ENCODE measurements at regions not wholly inside any gene's neighbourhood (a gene's known extent, or its start where the extent isn't known, plus 50 kb on each side); places are given as distances from the start of the nearest gene placed in this dataset.
"Not testable (repeated sequence)": the region's sequence is repeated elsewhere in the genome, so short reads cannot be mapped to it uniquely, and the experiment has no call there.

- H3K4me3 ChIP-seq (ENCODE audit: low read length), result no peak overlapping the region
- H3K9ac ChIP-seq (ENCODE audit: low read depth, low read length), result no peak overlapping the region
- H3K4me1 ChIP-seq (ENCODE audit: control insufficient read depth, insufficient read depth, low read length), result no peaks in the 10 kb centered on the region
- no peak overlapping the region for H3K4me2 ChIP-seq (ENCODE audit: low read length)
- H3K36me3 ChIP-seq (ENCODE audit: insufficient read depth, low read length), result no peaks in the 10 kb centered on the region
- no peaks in the 10 kb centered on the region for H3K27me3 ChIP-seq (ENCODE audit: control insufficient read depth, insufficient read depth, low read length)
- H3K9me3 ChIP-seq (replicated peaks; ENCODE audit: low read length), result no peaks in the 10 kb centered on the region
Measured at GRCh38 chr5:118070041-118070440, 918.3 kb downstream of the DTWD2 start.

- no peak overlapping the region for H3K4me2 ChIP-seq (ENCODE audit: low read length)
- no peak overlapping the region for H3K9ac ChIP-seq (ENCODE audit: low read depth, low read length)
- no peaks in the 10 kb centered on the region for H3K9me3 ChIP-seq (replicated peaks; ENCODE audit: low read length)
- no peak overlapping the region for H3K4me3 ChIP-seq (ENCODE audit: low read length)
- no peaks in the 10 kb centered on the region for H3K27me3 ChIP-seq (ENCODE audit: control insufficient read depth, insufficient read depth, low read length)
- H3K36me3 ChIP-seq (ENCODE audit: insufficient read depth, low read length), result no peaks in the 10 kb centered on the region
- H3K4me1 ChIP-seq (ENCODE audit: control insufficient read depth, insufficient read depth, low read length), result no peaks in the 10 kb centered on the region
Measured at GRCh38 chr5:118069452-118069851, 918.9 kb downstream of the DTWD2 start.

GRCh38 chr5:118068886-118069285 lies 919.5 kb downstream of the DTWD2 start:
- H3K27me3 ChIP-seq (ENCODE audit: control insufficient read depth, insufficient read depth, low read length), result no peaks in the 10 kb centered on the region
- no peaks in the 10 kb centered on the region for H3K9me3 ChIP-seq (replicated peaks; ENCODE audit: low read length)
- no peak overlapping the region for H3K4me2 ChIP-seq (ENCODE audit: low read length)
- no peaks in the 10 kb centered on the region for H3K36me3 ChIP-seq (ENCODE audit: insufficient read depth, low read length)
- H3K4me3 ChIP-seq (ENCODE audit: low read length), result no peak overlapping the region
- H3K4me1 ChIP-seq (ENCODE audit: control insufficient read depth, insufficient read depth, low read length), result no peaks in the 10 kb centered on the region
- H3K9ac ChIP-seq (ENCODE audit: low read depth, low read length), result no peak overlapping the region

GRCh38 chr5:118063836-118064235 lies 924.5 kb downstream of the DTWD2 start:
- H3K36me3 ChIP-seq (ENCODE audit: insufficient read depth, low read length); H3K4me2 ChIP-seq (ENCODE audit: low read length); H3K4me3 ChIP-seq (ENCODE audit: low read length); H3K9ac ChIP-seq (ENCODE audit: low read depth, low read length); H3K4me1 ChIP-seq (ENCODE audit: control insufficient read depth, insufficient read depth, low read length); H3K9me3 ChIP-seq (replicated peaks; ENCODE audit: low read length); H3K27me3 ChIP-seq (ENCODE audit: control insufficient read depth, insufficient read depth, low read length): not testable (repeated sequence)

GRCh38 chr5:118060833-118061232 lies 927.5 kb downstream of the DTWD2 start:
- no peaks in the 10 kb centered on the region for H3K36me3 ChIP-seq (ENCODE audit: insufficient read depth, low read length)
- no peaks in the 10 kb centered on the region for H3K27me3 ChIP-seq (ENCODE audit: control insufficient read depth, insufficient read depth, low read length)
- H3K4me3 ChIP-seq (ENCODE audit: low read length), result no peak overlapping the region

GRCh38 chr5:118052503-118052902 lies 935.8 kb downstream of the DTWD2 start:
- Histone ChIP-seq H3K9me3 (replicated peaks; ENCODE audit: low read length) (no peaks in the 10 kb centered on the region), H3K4me1 (ENCODE audit: control insufficient read depth, insufficient read depth, low read length) (no peaks in the 10 kb centered on the region), H3K4me3 (ENCODE audit: low read length) (no peak overlapping the region), H3K27me3 (ENCODE audit: control insufficient read depth, insufficient read depth, low read length) (no peaks in the 10 kb centered on the region), H3K36me3 (ENCODE audit: insufficient read depth, low read length) (no peaks in the 10 kb centered on the region), H3K9ac (ENCODE audit: low read depth, low read length) (no peak overlapping the region), H3K4me2 (ENCODE audit: low read length) (no peak overlapping the region)

More at GRCh38 chr5:118060833-118061232, 927.5 kb downstream of the DTWD2 start:
- Histone ChIP-seq H3K4me1 (ENCODE audit: control insufficient read depth, insufficient read depth, low read length) (no peaks in the 10 kb centered on the region), H3K9ac (ENCODE audit: low read depth, low read length) (no peak overlapping the region), H3K9me3 (replicated peaks; ENCODE audit: low read length) (no peaks in the 10 kb centered on the region), H3K4me2 (ENCODE audit: low read length) (no peak overlapping the region)

GRCh38 chr5:118044169-118044568 lies 944.2 kb downstream of the DTWD2 start:
- Histone ChIP-seq H3K27me3 (ENCODE audit: control insufficient read depth, insufficient read depth, low read length) (no peaks in the 10 kb centered on the region), H3K9ac (ENCODE audit: low read depth, low read length) (no peak overlapping the region), H3K4me2 (ENCODE audit: low read length) (no peak overlapping the region), H3K4me1 (ENCODE audit: control insufficient read depth, insufficient read depth, low read length) (no peaks in the 10 kb centered on the region), H3K4me3 (ENCODE audit: low read length) (no peak overlapping the region), H3K36me3 (ENCODE audit: insufficient read depth, low read length) (no peaks in the 10 kb centered on the region), H3K9me3 (replicated peaks; ENCODE audit: low read length) (no peaks in the 10 kb centered on the region)

- Histone ChIP-seq H3K9me3 (replicated peaks; ENCODE audit: low read length) (no peaks in the 10 kb centered on the region), H3K4me2 (ENCODE audit: low read length) (no peak overlapping the region), H3K4me3 (ENCODE audit: low read length) (no peak overlapping the region), H3K4me1 (ENCODE audit: control insufficient read depth, insufficient read depth, low read length) (no peaks in the 10 kb centered on the region), H3K27me3 (ENCODE audit: control insufficient read depth, insufficient read depth, low read length) (no peaks in the 10 kb centered on the region), H3K9ac (ENCODE audit: low read depth, low read length) (no peak overlapping the region), H3K36me3 (ENCODE audit: insufficient read depth, low read length) (no peaks in the 10 kb centered on the region)
Measured at GRCh38 chr5:118043531-118043930, 944.8 kb downstream of the DTWD2 start.

GRCh38 chr5:118042076-118042475 lies 946.3 kb downstream of the DTWD2 start:
- no peak overlapping the region for H3K4me3 ChIP-seq (ENCODE audit: low read length)
- no peak overlapping the region for H3K9ac ChIP-seq (ENCODE audit: low read depth, low read length)
- H3K36me3 ChIP-seq (ENCODE audit: insufficient read depth, low read length), result no peaks in the 10 kb centered on the region
- no peaks in the 10 kb centered on the region for H3K27me3 ChIP-seq (ENCODE audit: control insufficient read depth, insufficient read depth, low read length)
- H3K4me1 ChIP-seq (ENCODE audit: control insufficient read depth, insufficient read depth, low read length), result no peaks in the 10 kb centered on the region
- no peaks in the 10 kb centered on the region for H3K9me3 ChIP-seq (replicated peaks; ENCODE audit: low read length)
- H3K4me2 ChIP-seq (ENCODE audit: low read length), result no peak overlapping the region

GRCh38 chr5:118040496-118040895 lies 947.9 kb downstream of the DTWD2 start:
- Histone ChIP-seq H3K4me3 (ENCODE audit: low read length) (no peak overlapping the region), H3K9ac (ENCODE audit: low read depth, low read length) (no peak overlapping the region), H3K9me3 (replicated peaks; ENCODE audit: low read length) (no peaks in the 10 kb centered on the region), H3K36me3 (ENCODE audit: insufficient read depth, low read length) (no peaks in the 10 kb centered on the region), H3K27me3 (ENCODE audit: control insufficient read depth, insufficient read depth, low read length) (no peaks in the 10 kb centered on the region), H3K4me1 (ENCODE audit: control insufficient read depth, insufficient read depth, low read length) (no peaks in the 10 kb centered on the region), H3K4me2 (ENCODE audit: low read length) (no peak overlapping the region)

- Histone ChIP-seq H3K27me3 (ENCODE audit: control insufficient read depth, insufficient read depth, low read length) (no peaks in the 10 kb centered on the region), H3K36me3 (ENCODE audit: insufficient read depth, low read length) (no peaks in the 10 kb centered on the region), H3K4me3 (ENCODE audit: low read length) (no peak overlapping the region), H3K9ac (ENCODE audit: low read depth, low read length) (no peak overlapping the region), H3K9me3 (replicated peaks; ENCODE audit: low read length) (no peaks in the 10 kb centered on the region), H3K4me1 (ENCODE audit: control insufficient read depth, insufficient read depth, low read length) (no peaks in the 10 kb centered on the region), H3K4me2 (ENCODE audit: low read length) (no peak overlapping the region)
Measured at GRCh38 chr5:118033686-118034338, 954.5 kb downstream of the DTWD2 start.

- Histone ChIP-seq H3K4me2 (ENCODE audit: low read length) (no peak overlapping the region), H3K4me3 (ENCODE audit: low read length) (no peak overlapping the region), H3K4me1 (ENCODE audit: control insufficient read depth, insufficient read depth, low read length) (no peaks in the 10 kb centered on the region), H3K9ac (ENCODE audit: low read depth, low read length) (no peak overlapping the region), H3K9me3 (replicated peaks; ENCODE audit: low read length) (no peaks in the 10 kb centered on the region), H3K36me3 (ENCODE audit: insufficient read depth, low read length) (no peaks in the 10 kb centered on the region), H3K27me3 (ENCODE audit: control insufficient read depth, insufficient read depth, low read length) (no peaks in the 10 kb centered on the region)
Measured at GRCh38 chr5:118029807-118030206, 958.5 kb downstream of the DTWD2 start.

All from skeletal muscle satellite cell (primary cell).